Chondrocyte (in vitro differentiated cells): ENCODE measurements at regions not wholly inside any gene's neighbourhood (a gene's known extent, or its start where the extent isn't known, plus 50 kb on each side); places are given as distances from the start of the nearest gene placed in this dataset.

Experiments used
- DNase-seq: peaks from one replicate; pipeline ENCODE4 v3.0.0; 2021; ENCODE audit warnings: mixed read lengths, low spot score
- H3K27ac Mint-ChIP-seq: one replicate; pipeline ENCODE4 v1.8.0; 2021; ENCODE audit warnings: mild to moderate bottlenecking, moderate library complexity, mixed read lengths; ENCODE audit not compliant: unreplicated experiment
- H3K27me3 Mint-ChIP-seq: 2 replicates; pipeline ENCODE4 v1.8.0; 2021; ENCODE audit warnings: low read depth, mixed read lengths
- H3K36me3 Mint-ChIP-seq: 2 replicates; pipeline ENCODE4 v1.8.0; 2021; ENCODE audit warnings: low read depth, mixed read lengths
- H3K4me1 Mint-ChIP-seq: 2 replicates; pipeline ENCODE4 v1.8.0; 2021; ENCODE audit warnings: low read depth, mild to moderate bottlenecking, mixed read lengths
- H3K4me3 Mint-ChIP-seq: one replicate; pipeline ENCODE4 v1.8.0; 2021; ENCODE audit warnings: mild to moderate bottlenecking, moderate library complexity, mixed read lengths; ENCODE audit not compliant: unreplicated experiment
- H3K9me3 Mint-ChIP-seq: 2 replicates; pipeline ENCODE4 v1.8.0; 2021; ENCODE audit warnings: low read depth, mixed read lengths
- CTCF ChIP-seq: fragments of 200-600 bp; sonication (generic); IDR thresholded peaks from 2 replicates; pipeline ENCODE4 v1.5.0; 2021; ENCODE audit warnings: antibody characterized with exemption, mild to moderate bottlenecking, moderate library complexity

GRCh38 chr11:15897211-15897960 is 459.0 kb downstream of the SOX6 start:
- no peak overlapping the region for H3K4me3 Mint-ChIP-seq

DNA sequence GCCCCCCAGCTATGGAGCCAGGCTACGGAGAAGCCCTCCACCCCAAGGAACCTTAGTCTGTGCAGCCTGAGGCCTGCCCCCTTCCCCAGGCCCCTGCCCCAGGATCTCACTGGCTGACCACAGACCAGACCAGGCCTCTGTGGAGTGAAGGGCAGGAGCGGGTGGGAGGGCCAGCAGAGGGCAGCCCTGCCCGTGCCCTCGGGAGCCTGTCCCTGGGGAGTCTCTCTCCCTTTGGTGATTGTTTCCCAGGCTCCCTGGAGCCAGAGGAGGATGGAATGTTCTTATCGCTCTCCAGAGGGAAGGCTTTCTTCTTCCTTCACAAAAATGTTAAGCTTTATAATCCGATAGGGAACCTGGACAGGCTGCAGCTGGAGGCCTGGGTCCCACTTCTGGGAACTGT is 455.3 kb downstream of the SOX6 start:
- peak; percentile 37 for TF ChIP-seq CTCF
- H3K9me3 Mint-ChIP-seq: no peaks in the 10 kb centered on the region
- no peak overlapping the region for H3K27ac Mint-ChIP-seq
- H3K36me3 Mint-ChIP-seq: no peaks in the 10 kb centered on the region
- H3K4me1 Mint-ChIP-seq: peaks cover 24% of the 10 kb centered on the region
- no peaks in the 10 kb centered on the region for H3K27me3 Mint-ChIP-seq
- H3K4me3 Mint-ChIP-seq: no peak overlapping the region
- no peak for DNase-seq

More at GRCh38 chr11:15897211-15897960, 459.0 kb downstream of the SOX6 start:
- Mint-ChIP-seq H3K9me3 (no peaks in the 10 kb centered on the region), H3K27me3 (no peaks in the 10 kb centered on the region), H3K27ac (peak overlapping the region; percentile 75), H3K4me1 (peaks cover 35% of the 10 kb centered on the region), H3K36me3 (no peaks in the 10 kb centered on the region)
- DNase-seq: no peak
- no peak for TF ChIP-seq CTCF

DNA sequence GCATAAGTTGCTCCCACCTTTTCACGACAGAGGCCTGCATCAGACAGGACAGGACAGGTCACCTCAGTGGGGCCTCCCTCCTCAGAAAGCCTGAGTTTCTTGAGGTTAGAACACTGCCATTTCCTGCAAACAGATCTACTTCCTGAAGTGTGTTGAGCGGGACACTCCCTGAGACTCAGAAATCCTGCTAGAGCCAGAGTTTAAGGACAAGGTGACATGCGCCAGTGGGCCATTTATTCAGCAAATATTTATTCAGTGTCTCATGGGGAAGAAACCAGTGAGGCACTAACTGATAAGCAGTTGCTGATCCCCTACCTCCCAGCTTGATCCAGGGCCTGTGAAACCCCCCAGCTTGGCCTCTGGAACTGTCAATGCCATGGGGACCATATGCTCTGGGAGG is 454.6 kb downstream of the SOX6 start:
- Mint-ChIP-seq H3K4me3 (no peak overlapping the region), H3K27ac (no peak overlapping the region)
- no peak for TF ChIP-seq CTCF

DNA sequence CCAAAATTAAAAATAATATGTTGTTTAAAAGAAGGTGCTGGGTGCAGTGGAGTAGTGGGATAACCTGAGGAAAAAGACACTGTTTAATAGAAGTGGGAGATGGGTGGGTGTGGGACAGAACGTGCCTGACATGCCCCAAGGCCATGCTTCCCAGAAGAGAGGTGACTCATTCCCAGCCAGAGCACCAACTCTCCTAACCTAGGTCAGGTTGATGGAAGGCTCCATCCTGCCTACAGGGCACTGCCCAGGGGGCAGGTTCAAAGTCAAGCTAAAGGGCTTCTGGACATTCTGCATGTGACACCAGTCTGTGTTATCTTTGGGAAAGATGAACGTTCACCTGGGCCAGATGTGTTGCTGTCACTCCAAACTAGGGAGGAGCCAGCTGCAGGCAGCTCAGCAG is 453.1 kb downstream of the SOX6 start:
- Mint-ChIP-seq H3K27ac (no peak overlapping the region), H3K36me3 (no peaks in the 10 kb centered on the region), H3K4me3 (no peak overlapping the region), H3K4me1 (peaks cover 12% of the 10 kb centered on the region), H3K27me3 (no peaks in the 10 kb centered on the region), H3K9me3 (no peaks in the 10 kb centered on the region)
- TF ChIP-seq CTCF: no peak
- no peak for DNase-seq

More for the DNA sequence above, 454.6 kb downstream of the SOX6 start:
- Mint-ChIP-seq H3K4me1 (peaks cover 24% of the 10 kb centered on the region), H3K36me3 (no peaks in the 10 kb centered on the region), H3K9me3 (no peaks in the 10 kb centered on the region), H3K27me3 (no peaks in the 10 kb centered on the region)
- no peak for DNase-seq

GRCh38 chr11:15905366-15906104 is 450.8 kb downstream of the SOX6 start:
- Mint-ChIP-seq H3K4me3 (no peak overlapping the region), H3K9me3 (no peaks in the 10 kb centered on the region), H3K36me3 (no peaks in the 10 kb centered on the region), H3K27me3 (no peaks in the 10 kb centered on the region), H3K27ac (no peak overlapping the region), H3K4me1 (peaks cover 8% of the 10 kb centered on the region)
- no peak for DNase-seq
- TF ChIP-seq CTCF: no peak
